Endothelial cell of umbilical vein (primary cell): ENCODE measurements at regions not wholly inside any gene's neighbourhood (a gene's known extent, or its start where the extent isn't known, plus 50 kb on each side); places are given as distances from the start of the nearest gene placed in this dataset.

Source experiments
- BruUV-seq: library from RNA; stranded (reverse); fragments of 400-500 nt; replicated peaks from 2 replicates; lab custom pipeline; 2021; lab: Mats Ljungman, UMichigan
- CTCF ChIA-PET: fragments of 300-600, 350-600 bp; sonication (Branson Sonifier 250); formaldehyde crosslinking; loops from one replicate; lab custom pipeline; 2021; ENCODE audit warnings: antibody characterized with exemption, inconsistent platforms; lab: Charles Lee
- POLR2A ChIA-PET: fragments of 300-600, 350-600 bp; sonication (Branson Sonifier 250); formaldehyde crosslinking; loops from one replicate; lab custom pipeline; 2021; ENCODE audit warnings: antibody characterized with exemption, inconsistent platforms; lab: Charles Lee
- DNase-seq: peaks from one replicate; pipeline ENCODE4 v3.0.0-alpha.2; 2011; ENCODE audit warnings: low read depth, low spot score
- FAIRE-seq: peaks from 2 replicates; lab custom pipeline; 2011; peaks lifted over from hg19 to GRCh38; lab: Jason Lieb, UNC
- H2AFZ ChIP-seq: 2 replicates; pipeline ENCODE4 v1.6.0; 2012; ENCODE audit warnings: low read depth, low read length, control low read depth, inconsistent platforms
- H3K27ac ChIP-seq: 2 replicates; pipeline ENCODE4 v1.5.1; 2011; ENCODE audit warnings: low read depth, mild to moderate bottlenecking, control low read depth, low read length, moderate library complexity; ENCODE audit not compliant: insufficient read depth
- H3K27me3 ChIP-seq, 2 experiments: 2 replicates each; pipeline versions ENCODE4 v1.6.0 to v1.6.1; 2011; ENCODE audit warnings: low read length in 2 of 2, mixed read lengths in 1 of 2; ENCODE audit not compliant: control insufficient read depth in 2 of 2, insufficient read depth in 2 of 2
- H3K36me3 ChIP-seq, 2 experiments: 2 replicates in 1 of 2; 3 replicates in 1 of 2; pipeline ENCODE4 v1.5.1; 2011; ENCODE audit warnings: low read length in 2 of 2, mild to moderate bottlenecking in 1 of 2, moderate library complexity in 1 of 2; ENCODE audit not compliant: control insufficient read depth in 2 of 2, insufficient read depth in 2 of 2; ENCODE audit errors: extremely low read depth in 1 of 2
- H3K4me1 ChIP-seq: 3 replicates; pipeline ENCODE4 v1.5.1; 2011; ENCODE audit warnings: mild to moderate bottlenecking, low read length; ENCODE audit not compliant: control insufficient read depth, insufficient read depth; ENCODE audit errors: extremely low read depth
- H3K4me2 ChIP-seq: 2 replicates; pipeline ENCODE4 v1.6.1; 2011; ENCODE audit warnings: low read length, control low read depth, mixed read lengths; ENCODE audit not compliant: insufficient read depth
- H3K4me3 ChIP-seq, 3 experiments: fragments of 200-600 bp in 1 of 3; sonication (generic), shearing (Covaris generic) in 1 of 3; replicated peaks in 1 of 3; 2 replicates each; pipeline ENCODE4 v1.5.1; 2011 to 2016; ENCODE audit warnings: control low read depth in 3 of 3, low read length in 3 of 3, mild to moderate bottlenecking in 2 of 3, inconsistent platforms in 1 of 3, low read depth in 1 of 3, moderate library complexity in 1 of 3; ENCODE audit not compliant: insufficient read depth in 1 of 3
- H3K79me2 ChIP-seq: 2 replicates; pipeline ENCODE4 v1.6.0; 2012; ENCODE audit warnings: low read length, inconsistent platforms; ENCODE audit not compliant: control insufficient read depth, insufficient read depth
- H3K9ac ChIP-seq: replicated peaks from 2 replicates; pipeline ENCODE3; 2011; ENCODE audit warnings: low read length, control low read depth; ENCODE audit not compliant: insufficient read depth; ENCODE audit errors: extremely low read depth
- H3K9me1 ChIP-seq: replicated peaks from 3 replicates; pipeline ENCODE4 v1.6.0; 2011; ENCODE audit warnings: mild to moderate bottlenecking, low read length; ENCODE audit not compliant: control insufficient read depth, insufficient read depth; ENCODE audit errors: extremely low read depth
- H3K9me3 ChIP-seq: replicated peaks from 2 replicates; pipeline ENCODE4 v1.5.1; 2012; ENCODE audit warnings: low read length, inconsistent platforms; ENCODE audit not compliant: control insufficient read depth, insufficient read depth
- H4K20me1 ChIP-seq: replicated peaks from 2 replicates; pipeline ENCODE3; 2011; ENCODE audit warnings: mild to moderate bottlenecking, low read length; ENCODE audit not compliant: control insufficient read depth, insufficient read depth; ENCODE audit errors: extremely low read depth
- EZH2 ChIP-seq: IDR thresholded peaks from 2 replicates; pipeline ENCODE4 v1.6.1; 2012; ENCODE audit warnings: borderline replicate concordance, low read depth, mild to moderate bottlenecking, moderate library complexity, low read length, inconsistent platforms; ENCODE audit not compliant: severe bottlenecking
- FOS ChIP-seq: IDR thresholded peaks from 2 replicates; pipeline ENCODE4 v1.6.1; 2011; ENCODE audit warnings: mild to moderate bottlenecking, low read length, moderate library complexity, borderline replicate concordance; ENCODE audit not compliant: insufficient read depth
- GATA2 ChIP-seq: IDR thresholded peaks from 2 replicates; pipeline ENCODE4 v1.7.0; 2011; ENCODE audit warnings: low read depth, mild to moderate bottlenecking, moderate library complexity, mixed read lengths, low read length; ENCODE audit not compliant: insufficient read length, insufficient read depth
- JUN ChIP-seq: IDR thresholded peaks from 2 replicates; pipeline ENCODE4 v1.6.1; 2011; ENCODE audit warnings: borderline replicate concordance, low read depth; ENCODE audit not compliant: insufficient read length, insufficient read depth
- MYC ChIP-seq: IDR thresholded peaks from one replicate; pipeline ENCODE4 v1.6.1; 2011; ENCODE audit warnings: mild to moderate bottlenecking, low read depth, low read length
- POLR2A ChIP-seq: IDR thresholded peaks from 2 replicates; pipeline ENCODE4 v1.6.1; 2012; ENCODE audit warnings: low read depth, mild to moderate bottlenecking, control low read depth, low read length
- POLR2AphosphoS5 ChIP-seq: IDR thresholded peaks from 2 replicates; pipeline ENCODE4 v1.6.1; 2012; ENCODE audit warnings: low read depth, mild to moderate bottlenecking, control low read depth, low read length, moderate library complexity; ENCODE audit not compliant: insufficient read depth
- dilution Hi-C: fragments of 300-500 bp; cut with MboI; formaldehyde crosslinking; loops from one replicate; pipeline ENCODE4 v1.15.0; 2019; ENCODE audit warnings: low sequenced_read_pairs; ENCODE audit not compliant: extremely low pct_ligation_motif_present
- intact Hi-C: fragments of 100-400 bp; cut with micrococcal nuclease; formaldehyde crosslinking; loops from one replicate; pipeline ENCODE4 v1.10.0; 2022
- TF ChIP-seq, protein P1 (sequence below), 2 donors: IDR thresholded peaks; 1 replicate in 1 of 2; 2 replicates in 1 of 2; pipeline ENCODE4 v1.5.1; 2011; ENCODE audit warnings: low read length in 2 of 2, mild to moderate bottlenecking in 2 of 2, moderate library complexity in 2 of 2, control low read depth in 1 of 2, inconsistent platforms in 1 of 2, low read depth in 1 of 2; ENCODE audit not compliant: insufficient read depth in 1 of 2; ENCODE audit errors: extremely low read depth in 1 of 2
- TF ChIP-seq, protein P2 (sequence below): IDR thresholded peaks from 2 replicates; pipeline ENCODE4 v1.6.1; 2011; ENCODE audit not compliant: insufficient read depth, insufficient read length

- BruUV-seq = no TSS peak
- H4K20me1 ChIP-seq = no peaks in the 10 kb centered on the region
- TF ChIP-seq FOS = no peak
- TF ChIP-seq POLR2AphosphoS5 = no peak
- intact Hi-C loops (no loop called here), dilution Hi-C loops (no loop called here)
- no peak overlapping the region for H3K4me2 ChIP-seq
- no peaks in the 10 kb centered on the region for H3K36me3 ChIP-seq
- no peak overlapping the region for H3K9ac ChIP-seq
- H3K4me3 ChIP-seq = no peak overlapping the region
- H3K9me3 ChIP-seq = no peaks in the 10 kb centered on the region
- H3K4me1 ChIP-seq = no peaks in the 10 kb centered on the region
- CTCF ChIA-PET = no interaction called here
- H3K27me3 ChIP-seq = no peaks in the 10 kb centered on the region
- no peak for FAIRE-seq
- H3K79me2 ChIP-seq = no peaks in the 10 kb centered on the region
- no peak overlapping the region for H2AFZ ChIP-seq
- POLR2A ChIA-PET = no interaction called here
- DNase-seq = no peak
- no peaks in the 10 kb centered on the region for H3K9me1 ChIP-seq
- H3K27ac ChIP-seq = no peak overlapping the region
These were observed 207.4 kb upstream of the MAOA start for GRCh38 chrX:43448688-43449087.

- ChIA-PET POLR2A (no interaction called here), CTCF (no interaction called here)
- Histone ChIP-seq H3K27ac (no peak overlapping the region), H3K79me2 (no peaks in the 10 kb centered on the region), H3K4me3 (no peak overlapping the region), H3K4me1 (no peaks in the 10 kb centered on the region), H3K9me1 (no peaks in the 10 kb centered on the region), H3K36me3 (no peaks in the 10 kb centered on the region), H3K9ac (no peak overlapping the region), H3K9me3 (no peaks in the 10 kb centered on the region), H3K4me2 (no peak overlapping the region), H3K27me3 (no peaks in the 10 kb centered on the region), H2AFZ (no peak overlapping the region), H4K20me1 (no peaks in the 10 kb centered on the region)
- TF ChIP-seq MYC = no peak
- TF ChIP-seq POLR2A = no peak
- no peak for TF ChIP-seq JUN
- no peak for TF ChIP-seq GATA2
- TF ChIP-seq POLR2AphosphoS5 = no peak
- TF ChIP-seq, protein P1, sequence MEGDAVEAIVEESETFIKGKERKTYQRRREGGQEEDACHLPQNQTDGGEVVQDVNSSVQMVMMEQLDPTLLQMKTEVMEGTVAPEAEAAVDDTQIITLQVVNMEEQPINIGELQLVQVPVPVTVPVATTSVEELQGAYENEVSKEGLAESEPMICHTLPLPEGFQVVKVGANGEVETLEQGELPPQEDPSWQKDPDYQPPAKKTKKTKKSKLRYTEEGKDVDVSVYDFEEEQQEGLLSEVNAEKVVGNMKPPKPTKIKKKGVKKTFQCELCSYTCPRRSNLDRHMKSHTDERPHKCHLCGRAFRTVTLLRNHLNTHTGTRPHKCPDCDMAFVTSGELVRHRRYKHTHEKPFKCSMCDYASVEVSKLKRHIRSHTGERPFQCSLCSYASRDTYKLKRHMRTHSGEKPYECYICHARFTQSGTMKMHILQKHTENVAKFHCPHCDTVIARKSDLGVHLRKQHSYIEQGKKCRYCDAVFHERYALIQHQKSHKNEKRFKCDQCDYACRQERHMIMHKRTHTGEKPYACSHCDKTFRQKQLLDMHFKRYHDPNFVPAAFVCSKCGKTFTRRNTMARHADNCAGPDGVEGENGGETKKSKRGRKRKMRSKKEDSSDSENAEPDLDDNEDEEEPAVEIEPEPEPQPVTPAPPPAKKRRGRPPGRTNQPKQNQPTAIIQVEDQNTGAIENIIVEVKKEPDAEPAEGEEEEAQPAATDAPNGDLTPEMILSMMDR (IDR thresholded peaks at IDR 0.05; ENCODE audit: extremely low read depth in 1 of 2, insufficient read depth in 1 of 2, low read depth in 1 of 2, low read length in 2 of 2) = no peak
- no peak for TF ChIP-seq EZH2
- TF ChIP-seq FOS = no peak
- TF ChIP-seq, protein P2, sequence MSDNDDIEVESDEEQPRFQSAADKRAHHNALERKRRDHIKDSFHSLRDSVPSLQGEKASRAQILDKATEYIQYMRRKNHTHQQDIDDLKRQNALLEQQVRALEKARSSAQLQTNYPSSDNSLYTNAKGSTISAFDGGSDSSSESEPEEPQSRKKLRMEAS = no peak
- intact Hi-C loops (no loop called here), dilution Hi-C loops (no loop called here)
- no peak for FAIRE-seq
- DNase-seq = no peak
- BruUV-seq = no TSS peak
These were observed 205.7 kb upstream of the MAOA start for GRCh38 chrX:43450355-43450754.
